SK-N-MC (cell line): ENCODE measurements at regions not wholly inside any gene's neighbourhood (a gene's known extent, or its start where the extent isn't known, plus 50 kb on each side); places are given as distances from the start of the nearest gene placed in this dataset.

Experiments used
- EZH2 ChIP-seq: fragments of 200-600 bp; sonication (generic); IDR thresholded peaks from one replicate; pipeline ENCODE4 v1.6.1; 2017; ENCODE audit warnings: antibody characterized with exemption
- POLR2AphosphoS5 ChIP-seq: IDR thresholded peaks from 2 replicates; pipeline ENCODE4 v1.6.1; 2012; ENCODE audit warnings: mild to moderate bottlenecking, low read depth, low read length, borderline replicate concordance

DNA sequence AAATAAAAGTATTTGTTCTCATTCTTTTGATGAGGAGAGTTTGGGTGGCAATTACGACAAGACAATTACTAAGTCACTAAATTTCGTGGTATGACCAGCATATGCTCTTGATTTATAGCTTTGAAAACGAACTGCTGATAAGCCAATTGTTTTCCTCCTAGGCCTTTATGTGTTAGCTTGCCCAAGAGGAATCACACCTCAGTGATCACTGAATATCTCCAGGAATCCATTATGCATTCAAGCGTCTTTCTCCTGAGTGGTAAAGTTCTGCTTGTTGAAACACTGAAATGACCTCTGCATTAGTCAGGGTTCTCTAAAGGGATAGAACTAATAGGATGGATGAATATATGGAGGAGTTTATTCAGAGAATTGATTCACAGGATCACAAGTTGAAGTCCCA lies 677.7 kb upstream of the MEF2C start:
- TF ChIP-seq EZH2 (no peak), POLR2AphosphoS5 (no peak)
